Skeletal muscle tissue (tissue), 3 donors: ENCODE measurements at regions not wholly inside any gene's neighbourhood (a gene's known extent, or its start where the extent isn't known, plus 50 kb on each side); places are given as distances from the start of the nearest gene placed in this dataset.

ENCODE experiments used
- H3K27ac ChIP-seq: one replicate; pipeline ENCODE4 v1.7.0; 2013; ENCODE audit warnings: mild to moderate bottlenecking, low read depth, low read length, inconsistent platforms
- H3K27me3 ChIP-seq, 3 donors: one replicate each; pipeline ENCODE4 v1.7.0; 2013; ENCODE audit warnings: low read length in 3 of 3; ENCODE audit not compliant: control insufficient read depth in 3 of 3, insufficient read depth in 3 of 3
- H3K36me3 ChIP-seq, 3 donors: one replicate each; pipeline ENCODE4 v1.7.0; 2013; ENCODE audit warnings: low read length in 3 of 3; ENCODE audit not compliant: control insufficient read depth in 3 of 3, insufficient read depth in 3 of 3
- H3K4me1 ChIP-seq, 3 donors: one replicate each; pipeline ENCODE4 v1.7.0; 2013; ENCODE audit warnings: low read length in 3 of 3, mild to moderate bottlenecking in 3 of 3; ENCODE audit not compliant: control insufficient read depth in 3 of 3, insufficient read depth in 3 of 3
- H3K4me3 ChIP-seq, 3 donors: one replicate each; pipeline ENCODE4 v1.7.0; 2013; ENCODE audit warnings: low read length in 3 of 3
- H3K9ac ChIP-seq, 3 donors: one replicate each; pipeline ENCODE4 v1.7.0; 2013; ENCODE audit warnings: low read length in 3 of 3, mild to moderate bottlenecking in 3 of 3, moderate library complexity in 2 of 3, low read depth in 1 of 3
- H3K9me3 ChIP-seq, 3 donors: one replicate each; pipeline ENCODE4 v1.7.0; 2013; ENCODE audit warnings: low read length in 3 of 3; ENCODE audit not compliant: control insufficient read depth in 3 of 3
- donor health status: Osteomylitis.

GRCh38 chr12:124497039-124497438, 70.4 kb downstream of the NCOR2 start:
- Histone ChIP-seq H3K4me3 (no peak overlapping the region), H3K27me3 (no peaks in the 10 kb centered on the region), H3K27ac (peak overlapping the region; percentile 8), H3K4me1 (peaks cover 60 to 77% (median 69%) of the 10 kb centered on the region in 3 donors), H3K36me3 (peaks cover 15 to 22% (median 16%) of the 10 kb centered on the region in 3 donors), H3K9ac (peak overlapping the region in 1 of 3 donors; percentile 16), H3K9me3 (no peaks in the 10 kb centered on the region)

DNA sequence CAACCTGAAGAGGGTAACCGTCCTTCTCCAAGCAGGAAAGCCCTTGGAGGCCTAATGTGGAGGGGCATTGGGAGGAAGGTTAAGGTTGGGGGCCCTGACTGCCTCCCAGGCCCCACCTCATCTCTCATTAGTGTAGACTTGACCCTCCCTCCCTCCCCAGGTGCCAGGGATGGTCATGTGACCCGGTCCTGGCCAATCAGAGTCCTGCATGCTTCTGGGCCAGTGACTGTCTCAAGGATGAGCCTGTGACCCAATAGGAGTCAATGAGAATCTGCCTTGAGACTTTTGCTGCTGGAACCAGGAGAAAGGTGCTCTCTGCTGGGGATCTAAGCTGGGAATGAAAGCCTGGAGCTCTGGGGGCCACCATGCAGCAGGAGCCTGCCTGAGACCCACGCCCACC, 70.8 kb downstream of the NCOR2 start:
- peak overlapping the region; percentile 8 for H3K27ac ChIP-seq
- H3K9me3 ChIP-seq = no peaks in the 10 kb centered on the region
- peaks cover 15 to 27% (median 19%) of the 10 kb centered on the region in 3 donors for H3K36me3 ChIP-seq
- no peaks in the 10 kb centered on the region for H3K27me3 ChIP-seq
- peak overlapping the region in 1 of 3 donors; percentile 16 for H3K9ac ChIP-seq
- H3K4me1 ChIP-seq = peaks cover 56 to 77% (median 68%) of the 10 kb centered on the region in 3 donors
- H3K4me3 ChIP-seq = no peak overlapping the region

- no peaks in the 10 kb centered on the region for H3K9me3 ChIP-seq
- H3K27ac ChIP-seq = no peak overlapping the region
- H3K4me3 ChIP-seq = no peak overlapping the region
- peaks cover 56 to 77% (median 67%) of the 10 kb centered on the region in 3 donors for H3K4me1 ChIP-seq
- H3K36me3 ChIP-seq = peaks cover 15 to 31% (median 26%) of the 10 kb centered on the region in 3 donors
- H3K9ac ChIP-seq = peak overlapping the region in 1 of 3 donors; percentile 25
- H3K27me3 ChIP-seq = no peaks in the 10 kb centered on the region
Measured at GRCh38 chr12:124495194-124495983, 72.0 kb downstream of the NCOR2 start.

DNA sequence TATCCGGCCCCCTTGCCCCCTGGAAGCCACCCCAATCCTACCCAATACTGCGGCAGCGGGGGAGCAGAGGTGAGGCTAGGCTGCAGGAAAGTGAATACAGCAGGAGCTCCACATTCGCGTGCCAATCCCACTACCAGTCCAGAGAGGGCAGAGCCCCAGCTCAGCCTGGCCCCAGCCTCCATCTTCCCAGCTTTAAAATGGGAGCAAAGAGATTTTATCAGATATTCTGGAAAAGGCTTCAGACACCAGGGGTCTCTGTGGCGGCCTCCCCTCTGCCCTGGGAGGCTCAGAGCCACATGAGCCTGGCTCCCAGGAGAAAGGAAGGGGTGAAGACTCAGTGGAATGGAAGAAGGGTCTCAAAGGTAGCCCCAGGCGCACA, 72.7 kb downstream of the NCOR2 start:
- H3K4me1 ChIP-seq = peaks cover 50 to 72% (median 62%) of the 10 kb centered on the region in 3 donors
- H3K27ac ChIP-seq = no peak overlapping the region
- H3K27me3 ChIP-seq = no peaks in the 10 kb centered on the region
- no peaks in the 10 kb centered on the region for H3K9me3 ChIP-seq
- H3K36me3 ChIP-seq = peaks cover 15 to 31% (median 28%) of the 10 kb centered on the region in 3 donors
- no peak overlapping the region for H3K4me3 ChIP-seq
- H3K9ac ChIP-seq = no peak overlapping the region

- Histone ChIP-seq H3K27me3 (no peaks in the 10 kb centered on the region), H3K9me3 (no peaks in the 10 kb centered on the region), H3K4me1 (peaks cover 43 to 66% (median 57%) of the 10 kb centered on the region in 3 donors), H3K27ac (no peak overlapping the region), H3K4me3 (no peak overlapping the region), H3K36me3 (peaks cover 15 to 31% (median 28%) of the 10 kb centered on the region in 3 donors), H3K9ac (peak overlapping the region in 1 of 3 donors; percentile 20)
Measured at GRCh38 chr12:124493809-124494750, 73.3 kb downstream of the NCOR2 start.

- Histone ChIP-seq H3K9me3 (no peaks in the 10 kb centered on the region), H3K27ac (no peak overlapping the region), H3K4me1 (peaks cover 36 to 66% (median 54%) of the 10 kb centered on the region in 3 donors), H3K4me3 (no peak overlapping the region), H3K9ac (peak overlapping the region in 1 of 3 donors; percentile 25), H3K27me3 (no peaks in the 10 kb centered on the region), H3K36me3 (peaks cover 15 to 33% (median 28%) of the 10 kb centered on the region in 3 donors)
Measured at GRCh38 chr12:124492879-124493808, 74.3 kb downstream of the NCOR2 start.

DNA sequence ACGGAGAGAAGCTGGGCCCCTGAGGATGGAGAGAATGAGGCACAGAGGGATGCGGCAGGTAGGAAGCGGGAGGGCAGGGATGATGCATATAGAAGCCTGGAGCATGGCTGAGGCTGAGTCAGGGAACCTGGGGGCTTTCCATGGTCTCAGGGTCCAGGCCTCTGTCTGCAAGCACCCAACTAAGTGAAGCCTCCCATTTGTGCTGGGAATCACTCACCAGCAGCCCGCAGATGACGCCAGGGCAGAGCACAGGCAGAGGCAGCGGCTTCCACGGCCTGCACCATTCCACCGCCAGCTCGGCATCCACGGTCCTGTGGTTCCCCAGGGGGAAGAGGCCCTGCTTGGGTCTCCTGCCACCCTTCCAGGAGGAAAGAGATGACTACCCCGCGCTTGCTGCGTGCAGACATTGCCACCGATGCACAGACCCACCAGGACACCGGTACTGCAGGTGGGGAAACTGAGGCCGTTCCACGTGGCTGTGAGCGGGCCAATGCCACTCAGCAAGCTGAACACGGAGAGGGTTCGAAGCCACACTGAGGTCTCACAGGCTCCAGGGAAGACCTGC, 75.5 kb downstream of the NCOR2 start:
- Histone ChIP-seq H3K9ac (peak overlapping the region in 1 of 3 donors; percentile 25), H3K27ac (no peak overlapping the region), H3K27me3 (no peaks in the 10 kb centered on the region), H3K36me3 (peaks cover 15 to 32% (median 29%) of the 10 kb centered on the region in 3 donors), H3K9me3 (no peaks in the 10 kb centered on the region), H3K4me1 (peaks cover 24 to 60% (median 46%) of the 10 kb centered on the region in 3 donors), H3K4me3 (no peak overlapping the region)

GRCh38 chr12:124491310-124491709, 76.1 kb downstream of the NCOR2 start:
- H3K36me3 ChIP-seq = peaks cover 15 to 32% (median 32%) of the 10 kb centered on the region in 3 donors

More at GRCh38 chr12:124491310-124491709, 76.1 kb downstream of the NCOR2 start:
- Histone ChIP-seq H3K9ac (peak overlapping the region in 1 of 3 donors; percentile 62), H3K9me3 (no peaks in the 10 kb centered on the region), H3K4me3 (peak overlapping the region in 1 of 3 donors; percentile 3), H3K4me1 (peaks cover 18 to 54% (median 39%) of the 10 kb centered on the region in 3 donors), H3K27ac (no peak overlapping the region), H3K27me3 (no peaks in the 10 kb centered on the region)
